ENCODE measurements at regions not wholly inside any gene's neighbourhood (a gene's known extent, or its start where the extent isn't known, plus 50 kb on each side); places are given as distances from the start of the nearest gene placed in this dataset.

DNA sequence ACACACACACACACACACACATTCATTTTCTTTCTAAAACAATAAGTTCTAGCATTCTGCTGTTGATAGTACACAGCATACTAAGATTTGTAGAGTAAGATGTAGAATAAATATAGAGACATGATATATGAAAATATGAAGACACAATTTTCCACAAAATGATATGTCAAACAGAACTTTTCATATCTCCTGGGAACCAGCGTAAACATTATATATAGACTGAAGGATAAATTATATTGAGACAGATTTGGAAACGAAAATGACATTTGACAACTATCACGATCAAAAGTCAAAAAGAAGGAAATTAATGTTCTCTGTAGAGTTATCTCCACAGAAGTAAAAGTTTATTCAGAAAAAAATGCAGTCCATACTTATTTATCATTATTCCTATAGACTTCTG is 1605.7 kb upstream of the SLC10A2 start:
- Histone ChIP-seq H2BK5ac (ENCODE audit: low read length) (no peak overlapping the region), H3K4me2 (ENCODE audit: insufficient read depth, low read length, poor library complexity, severe bottlenecking) (no peak overlapping the region), H3K18ac (ENCODE audit: low read length) (no peak overlapping the region), H3K4ac (ENCODE audit: low read length) (no peak overlapping the region), H4K91ac (ENCODE audit: low read depth, low read length, poor library complexity) (no peak overlapping the region), H3K79me1 (ENCODE audit: low read depth, low read length) (no peaks in the 10 kb centered on the region), H3K9me3 (replicated peaks in 1 of 2; ENCODE audit: control insufficient read depth in 2 of 2, insufficient read depth in 1 of 2, low read depth in 1 of 2, low read length in 2 of 2) (no peaks in the 10 kb centered on the region), H2BK12ac (ENCODE audit: low read length) (no peak overlapping the region), H3K27ac (replicated peaks; ENCODE audit: low read length) (no peak overlapping the region), H3K14ac (ENCODE audit: low read length) (no peak overlapping the region), H2BK15ac (ENCODE audit: low read length) (no peak overlapping the region), H3K27me3 (ENCODE audit: control insufficient read depth in 3 of 3, insufficient read depth in 3 of 3, low read depth in 1 of 3, low read length in 3 of 3) (no peaks in the 10 kb centered on the region), H3K4me3 (ENCODE audit: low read length in 2 of 2) (no peak overlapping the region), H3K4me1 (ENCODE audit: control insufficient read depth in 2 of 2, insufficient read depth in 1 of 2, low read depth in 1 of 2, low read length in 2 of 2) (no peaks in the 10 kb centered on the region), H4K8ac (ENCODE audit: low read depth, low read length) (no peak overlapping the region), H3K9ac (ENCODE audit: low read depth, low read length, poor library complexity) (no peak overlapping the region), H3K23ac (ENCODE audit: low read depth, low read length, poor library complexity) (no peak overlapping the region), H2BK120ac (ENCODE audit: low read depth, low read length) (no peak overlapping the region), H2AK5ac (ENCODE audit: low read depth, low read length) (no peak overlapping the region), H3K36me3 (replicated peaks in 1 of 2; ENCODE audit: control insufficient read depth in 2 of 2, insufficient read depth in 2 of 2, low read length in 2 of 2) (no peaks in the 10 kb centered on the region), H2AFZ (ENCODE audit: low read length) (no peak overlapping the region)
- no peak for DNase-seq (ENCODE audit: low spot score)
- WGBS, 2 donors (ENCODE audit: extremely low coverage in 2 of 2, insufficient read length in 2 of 2, insufficient replicate concordance in 1 of 2), result no CpG with 5 or more reads among the region's 3 CpGs

DNA sequence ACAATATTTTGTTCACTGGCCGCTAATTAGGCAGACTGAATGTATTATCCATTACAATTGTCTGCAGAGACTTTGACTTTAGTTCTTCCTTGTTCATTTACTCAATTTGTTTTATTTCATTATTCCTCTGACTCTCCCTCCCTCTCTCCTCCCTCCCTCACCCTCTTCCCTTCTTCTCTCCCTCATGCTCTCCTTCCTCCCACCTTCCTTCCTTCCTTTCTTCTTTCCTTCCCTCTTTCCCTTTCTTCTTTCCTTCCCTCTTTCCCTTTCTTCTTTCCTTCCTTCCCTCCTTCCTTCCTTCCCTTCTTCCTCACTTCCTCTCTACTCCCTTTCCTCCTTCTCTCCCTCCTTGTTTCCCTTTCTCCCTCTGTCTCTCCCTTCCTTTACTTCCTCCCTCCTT is 1591.0 kb upstream of the SLC10A2 start:
- Histone ChIP-seq H3K23ac (ENCODE audit: low read depth, low read length, poor library complexity) (no peak overlapping the region), H3K27ac (replicated peaks; ENCODE audit: low read length) (no peak overlapping the region), H3K9me3 (replicated peaks in 1 of 2; ENCODE audit: control insufficient read depth in 2 of 2, insufficient read depth in 1 of 2, low read depth in 1 of 2, low read length in 2 of 2) (peaks cover 0 to 1% of the 10 kb centered on the region in 2 donors), H3K4me3 (ENCODE audit: low read length in 2 of 2) (no peak overlapping the region), H3K4me1 (ENCODE audit: control insufficient read depth in 2 of 2, insufficient read depth in 1 of 2, low read depth in 1 of 2, low read length in 2 of 2) (no peaks in the 10 kb centered on the region), H2BK5ac (ENCODE audit: low read length) (no peak overlapping the region), H3K4me2 (ENCODE audit: insufficient read depth, low read length, poor library complexity, severe bottlenecking) (no peak overlapping the region), H3K14ac (ENCODE audit: low read length) (no peak overlapping the region), H2BK120ac (ENCODE audit: low read depth, low read length) (no peak overlapping the region), H3K36me3 (replicated peaks in 1 of 2; ENCODE audit: control insufficient read depth in 2 of 2, insufficient read depth in 2 of 2, low read length in 2 of 2) (no peaks in the 10 kb centered on the region), H4K8ac (ENCODE audit: low read depth, low read length) (no peak overlapping the region), H3K79me1 (ENCODE audit: low read depth, low read length) (no peaks in the 10 kb centered on the region), H4K91ac (ENCODE audit: low read depth, low read length, poor library complexity) (no peak overlapping the region), H2AK5ac (ENCODE audit: low read depth, low read length) (no peak overlapping the region), H2BK12ac (ENCODE audit: low read length) (no peak overlapping the region), H2AFZ (ENCODE audit: low read length) (no peak overlapping the region), H3K27me3 (ENCODE audit: control insufficient read depth in 3 of 3, insufficient read depth in 3 of 3, low read depth in 1 of 3, low read length in 3 of 3) (no peaks in the 10 kb centered on the region), H3K4ac (ENCODE audit: low read length) (no peak overlapping the region), H2BK15ac (ENCODE audit: low read length) (no peak overlapping the region), H3K9ac (ENCODE audit: low read depth, low read length, poor library complexity) (no peak overlapping the region), H3K18ac (ENCODE audit: low read length) (no peak overlapping the region)
- no CpG with 5 or more reads among the region's 1 CpG for WGBS, 2 donors (ENCODE audit: extremely low coverage in 2 of 2, insufficient read length in 2 of 2, insufficient replicate concordance in 1 of 2)
- DNase-seq (ENCODE audit: low spot score), result no peak

DNA sequence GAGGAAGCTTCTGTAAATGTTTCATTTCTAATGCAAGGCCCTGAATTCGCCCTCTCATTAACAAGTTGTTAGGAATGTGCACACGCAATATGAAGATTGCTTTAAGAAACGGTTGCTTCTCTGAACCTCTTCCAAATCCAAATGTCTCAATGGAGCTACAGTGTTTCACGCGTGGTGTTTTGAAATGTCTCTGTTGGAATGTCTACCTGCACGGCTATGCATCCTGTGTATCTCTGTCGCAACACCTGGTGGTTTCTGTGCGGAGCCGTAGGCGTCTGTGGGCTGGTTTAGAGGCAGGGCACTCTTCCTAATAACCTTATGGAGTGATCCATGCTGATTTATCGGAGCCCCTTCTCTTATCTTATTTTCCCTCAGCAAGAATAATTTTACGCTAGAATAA is 1584.2 kb upstream of the SLC10A2 start:
- Histone ChIP-seq H2BK5ac (ENCODE audit: low read length) (no peak overlapping the region), H3K23ac (ENCODE audit: low read depth, low read length, poor library complexity) (no peak overlapping the region), H3K18ac (ENCODE audit: low read length) (no peak overlapping the region), H3K4ac (ENCODE audit: low read length) (no peak overlapping the region), H3K4me3 (ENCODE audit: low read length in 2 of 2) (no peak overlapping the region), H3K14ac (ENCODE audit: low read length) (no peak overlapping the region), H2AFZ (ENCODE audit: low read length) (no peak overlapping the region), H3K9me3 (replicated peaks in 1 of 2; ENCODE audit: control insufficient read depth in 2 of 2, insufficient read depth in 1 of 2, low read depth in 1 of 2, low read length in 2 of 2) (peaks cover 0 to 1% of the 10 kb centered on the region in 2 donors), H3K4me1 (ENCODE audit: control insufficient read depth in 2 of 2, insufficient read depth in 1 of 2, low read depth in 1 of 2, low read length in 2 of 2) (no peaks in the 10 kb centered on the region), H2BK12ac (ENCODE audit: low read length) (no peak overlapping the region), H3K9ac (ENCODE audit: low read depth, low read length, poor library complexity) (no peak overlapping the region), H3K79me1 (ENCODE audit: low read depth, low read length) (no peaks in the 10 kb centered on the region), H4K91ac (ENCODE audit: low read depth, low read length, poor library complexity) (no peak overlapping the region), H2BK15ac (ENCODE audit: low read length) (no peak overlapping the region), H3K36me3 (replicated peaks in 1 of 2; ENCODE audit: control insufficient read depth in 2 of 2, insufficient read depth in 2 of 2, low read length in 2 of 2) (no peaks in the 10 kb centered on the region), H3K27me3 (ENCODE audit: control insufficient read depth in 3 of 3, insufficient read depth in 3 of 3, low read depth in 1 of 3, low read length in 3 of 3) (no peaks in the 10 kb centered on the region), H2AK5ac (ENCODE audit: low read depth, low read length) (no peak overlapping the region), H3K4me2 (ENCODE audit: insufficient read depth, low read length, poor library complexity, severe bottlenecking) (no peak overlapping the region), H4K8ac (ENCODE audit: low read depth, low read length) (no peak overlapping the region), H2BK120ac (ENCODE audit: low read depth, low read length) (no peak overlapping the region), H3K27ac (replicated peaks; ENCODE audit: low read length) (no peak overlapping the region)
- no peak for DNase-seq (ENCODE audit: low spot score)
- no CpG with 5 or more reads among the region's 12 CpGs for WGBS, 2 donors (ENCODE audit: extremely low coverage in 2 of 2, insufficient read length in 2 of 2, insufficient replicate concordance in 1 of 2)

DNA sequence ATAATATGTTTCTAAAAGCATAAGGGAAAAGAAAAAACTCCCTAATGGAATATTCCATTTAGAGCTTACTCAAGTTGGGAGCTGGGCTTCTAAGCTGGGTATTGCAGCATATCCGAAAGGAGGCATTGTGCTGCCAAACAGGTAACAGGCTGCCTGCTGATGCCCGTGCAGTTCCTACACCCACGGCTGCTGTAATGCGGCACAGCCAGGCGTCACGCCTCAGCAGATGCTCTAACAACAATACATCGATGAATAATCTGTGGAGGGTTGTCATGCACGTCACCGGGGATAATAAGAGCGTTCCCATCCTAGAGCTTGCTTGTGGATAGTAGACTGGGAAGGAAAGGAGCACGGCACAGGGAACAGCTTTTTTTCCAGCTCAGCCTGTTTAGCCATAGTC is 1582.1 kb upstream of the SLC10A2 start:
- no CpG with 5 or more reads among the region's 11 CpGs for WGBS, 2 donors (ENCODE audit: extremely low coverage in 2 of 2, insufficient read length in 2 of 2, insufficient replicate concordance in 1 of 2)
- H3K18ac ChIP-seq (ENCODE audit: low read length), result no peak overlapping the region

More for the DNA sequence above, 1582.1 kb upstream of the SLC10A2 start:
- Histone ChIP-seq H3K27me3 (ENCODE audit: control insufficient read depth in 3 of 3, insufficient read depth in 3 of 3, low read depth in 1 of 3, low read length in 3 of 3) (no peaks in the 10 kb centered on the region), H2AFZ (ENCODE audit: low read length) (peak overlapping the region; percentile 28), H3K9ac (ENCODE audit: low read depth, low read length, poor library complexity) (no peak overlapping the region), H3K9me3 (replicated peaks in 1 of 2; ENCODE audit: control insufficient read depth in 2 of 2, insufficient read depth in 1 of 2, low read depth in 1 of 2, low read length in 2 of 2) (no peaks in the 10 kb centered on the region), H4K8ac (ENCODE audit: low read depth, low read length) (no peak overlapping the region), H3K27ac (replicated peaks; ENCODE audit: low read length) (no peak overlapping the region), H3K4me1 (ENCODE audit: control insufficient read depth in 2 of 2, insufficient read depth in 1 of 2, low read depth in 1 of 2, low read length in 2 of 2) (no peaks in the 10 kb centered on the region), H3K36me3 (replicated peaks in 1 of 2; ENCODE audit: control insufficient read depth in 2 of 2, insufficient read depth in 2 of 2, low read length in 2 of 2) (no peaks in the 10 kb centered on the region), H2BK120ac (ENCODE audit: low read depth, low read length) (no peak overlapping the region), H2BK5ac (ENCODE audit: low read length) (no peak overlapping the region), H3K23ac (ENCODE audit: low read depth, low read length, poor library complexity) (no peak overlapping the region), H3K4ac (ENCODE audit: low read length) (no peak overlapping the region), H2BK12ac (ENCODE audit: low read length) (no peak overlapping the region), H2AK5ac (ENCODE audit: low read depth, low read length) (no peak overlapping the region), H2BK15ac (ENCODE audit: low read length) (no peak overlapping the region), H3K4me2 (ENCODE audit: insufficient read depth, low read length, poor library complexity, severe bottlenecking) (no peak overlapping the region), H3K79me1 (ENCODE audit: low read depth, low read length) (no peaks in the 10 kb centered on the region), H4K91ac (ENCODE audit: low read depth, low read length, poor library complexity) (no peak overlapping the region), H3K4me3 (ENCODE audit: low read length in 2 of 2) (no peak overlapping the region), H3K14ac (ENCODE audit: low read length) (no peak overlapping the region)
- DNase-seq (ENCODE audit: low spot score), result no peak

All from neuronal stem cell (in vitro differentiated cells).